ENCODE measurements at regions not wholly inside any gene's neighbourhood (a gene's known extent, or its start where the extent isn't known, plus 50 kb on each side); places are given as distances from the start of the nearest gene placed in this dataset.

GRCh38 chr5:116813906-116814305 lies 239.3 kb upstream of the SEMA6A start:
- TF ChIP-seq CTCF (IDR thresholded peaks at IDR 0.05; ENCODE audit: borderline replicate concordance, control extremely low read depth, extremely low read depth, insufficient read depth, missing control alignments) = no peak
- no peak for DNase-seq (ENCODE audit: low spot score)

DNA sequence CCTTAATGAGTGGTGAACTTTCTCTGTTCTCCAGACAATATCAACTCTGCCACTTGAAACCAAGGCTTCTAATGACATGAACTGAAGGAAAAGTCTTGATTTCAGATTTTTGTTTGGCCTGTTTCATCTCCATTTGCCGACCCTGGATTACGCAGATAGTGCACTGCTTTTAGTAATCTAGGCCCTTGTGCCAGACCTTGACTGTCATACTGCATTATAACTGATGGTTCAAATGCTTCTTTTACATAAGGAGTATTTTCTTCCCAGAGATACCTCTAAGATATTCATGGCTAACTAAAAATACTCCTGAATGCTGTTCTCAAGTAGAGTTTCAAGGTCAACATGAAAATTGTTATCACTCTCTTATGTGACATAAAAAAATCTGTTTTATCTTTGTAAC lies 238.7 kb upstream of the SEMA6A start:
- DNase-seq (ENCODE audit: low spot score) = no peak
- in situ Hi-C loops (cut with MboI; ENCODE audit: low sequenced_read_pairs, unreplicated experiment) = no loop called here
- no peak for TF ChIP-seq CTCF (IDR thresholded peaks at IDR 0.05; ENCODE audit: borderline replicate concordance, control extremely low read depth, extremely low read depth, insufficient read depth, missing control alignments)

More at GRCh38 chr5:116813906-116814305, 239.3 kb upstream of the SEMA6A start:
- in situ Hi-C loops (cut with MboI; ENCODE audit: low sequenced_read_pairs, unreplicated experiment) = no loop called here

GRCh38 chr5:116810951-116811350 lies 236.3 kb upstream of the SEMA6A start:
- DNase-seq (ENCODE audit: low spot score) = no peak
- in situ Hi-C loops (cut with MboI; ENCODE audit: low sequenced_read_pairs, unreplicated experiment) = no loop called here
- no peak for TF ChIP-seq CTCF (IDR thresholded peaks at IDR 0.05; ENCODE audit: borderline replicate concordance, control extremely low read depth, extremely low read depth, insufficient read depth, missing control alignments)

GRCh38 chr5:116806836-116807235 lies 232.2 kb upstream of the SEMA6A start:
- no peak for DNase-seq (ENCODE audit: low spot score)
- TF ChIP-seq CTCF (IDR thresholded peaks at IDR 0.05; ENCODE audit: borderline replicate concordance, control extremely low read depth, extremely low read depth, insufficient read depth, missing control alignments) = no peak
- in situ Hi-C loops (cut with MboI; ENCODE audit: low sequenced_read_pairs, unreplicated experiment) = no loop called here

DNA sequence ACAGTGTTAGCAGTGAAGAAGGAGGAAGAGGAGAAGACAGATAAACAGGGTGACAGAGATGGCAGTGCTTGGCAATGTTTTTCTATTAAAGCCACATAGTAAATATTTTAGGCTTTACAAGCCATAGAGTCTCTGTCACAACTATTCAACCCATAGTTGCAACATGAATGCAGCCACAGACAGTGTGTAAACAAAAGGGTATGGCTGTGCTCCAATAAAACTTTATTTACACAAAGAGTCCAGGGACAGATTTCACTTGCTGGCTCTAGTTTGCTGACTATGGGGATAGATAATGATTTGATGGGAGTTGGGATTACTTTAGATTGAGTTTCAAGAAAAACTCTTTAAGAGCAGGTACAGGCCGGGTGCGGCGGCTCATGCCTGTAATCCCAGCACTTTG lies 224.8 kb upstream of the SEMA6A start:
- no peak for DNase-seq (ENCODE audit: low spot score)
- TF ChIP-seq CTCF (IDR thresholded peaks at IDR 0.05; ENCODE audit: borderline replicate concordance, control extremely low read depth, extremely low read depth, insufficient read depth, missing control alignments) = no peak
- in situ Hi-C loops (cut with MboI; ENCODE audit: low sequenced_read_pairs, unreplicated experiment) = no loop called here

GRCh38 chr5:116795189-116795588 lies 220.6 kb upstream of the SEMA6A start:
- no peak for DNase-seq (ENCODE audit: low spot score)
- in situ Hi-C loops (cut with MboI; ENCODE audit: low sequenced_read_pairs, unreplicated experiment) = no loop called here
- no peak for TF ChIP-seq CTCF (IDR thresholded peaks at IDR 0.05; ENCODE audit: borderline replicate concordance, control extremely low read depth, extremely low read depth, insufficient read depth, missing control alignments)

DNA sequence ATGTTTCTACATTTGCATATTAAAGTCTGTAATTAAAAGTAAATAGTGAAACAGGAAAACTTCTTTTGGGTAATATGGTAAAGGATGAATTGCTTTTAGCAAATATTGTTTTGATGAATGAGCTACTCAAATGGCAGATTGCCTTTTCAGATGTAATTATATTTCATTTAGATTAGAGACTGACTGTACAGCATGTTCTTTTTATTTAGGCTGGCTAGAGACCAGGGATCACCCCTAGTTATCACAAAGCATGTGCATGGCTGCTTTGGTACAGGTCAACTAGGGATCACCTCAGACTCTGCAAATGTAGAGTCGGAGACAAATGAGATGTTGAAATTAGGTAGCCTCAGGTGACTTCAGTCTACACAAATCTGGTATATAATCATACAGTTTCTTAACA lies 214.9 kb upstream of the SEMA6A start:
- in situ Hi-C loops (cut with MboI; ENCODE audit: low sequenced_read_pairs, unreplicated experiment) = no loop called here
- no peak for TF ChIP-seq CTCF (IDR thresholded peaks at IDR 0.05; ENCODE audit: borderline replicate concordance, control extremely low read depth, extremely low read depth, insufficient read depth, missing control alignments)
- DNase-seq (ENCODE audit: low spot score) = no peak
